ENCODE measurements at regions not wholly inside any gene's neighbourhood (a gene's known extent, or its start where the extent isn't known, plus 50 kb on each side); places are given as distances from the start of the nearest gene placed in this dataset.
A peak's percentile ranks its signal among the peaks of the same experiment; 100 is the strongest.

DNA sequence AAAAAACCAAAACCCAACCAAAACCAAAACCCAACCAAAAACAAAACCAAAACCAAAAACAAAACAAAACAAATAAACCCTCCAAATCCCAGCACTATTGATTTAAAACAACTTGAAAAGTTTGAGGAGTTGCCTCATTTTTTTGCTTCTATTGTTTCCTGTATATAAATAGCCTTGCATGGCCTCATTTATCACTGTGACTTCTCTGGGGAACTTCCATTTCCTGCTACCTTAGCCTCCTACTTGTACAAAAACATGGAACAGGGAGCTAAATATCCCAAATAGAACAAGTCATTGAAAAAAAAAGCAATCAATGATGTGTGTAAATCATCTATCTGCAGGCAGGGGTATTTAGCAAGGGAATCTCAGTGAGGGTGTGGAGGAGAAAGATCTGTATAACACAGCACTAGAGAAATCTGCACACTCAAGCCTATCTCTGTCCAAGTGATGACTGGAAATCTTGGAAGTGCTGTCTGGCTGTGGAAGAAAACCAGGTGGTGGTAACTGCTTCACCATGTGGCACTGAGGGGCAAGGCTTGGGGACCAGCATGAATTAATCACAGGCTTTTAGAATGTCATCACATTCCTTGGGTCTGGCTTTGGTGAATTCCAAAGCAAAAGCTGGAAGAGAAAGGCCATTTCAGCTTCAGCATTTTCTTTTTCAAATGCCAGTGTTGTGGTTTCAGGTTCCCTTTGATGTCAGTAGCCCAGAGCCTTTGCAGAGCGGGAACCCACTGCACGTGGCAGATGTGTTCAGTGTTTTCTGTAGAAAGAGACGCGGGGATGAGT is 349.5 kb upstream of the ZNF32 start:
- Histone ChIP-seq H3K23me2 (ENCODE audit: low read depth, low read length) (no peaks in the 10 kb centered on the region; the same call in 1 of the 2 replicates), H4K91ac (replicated peaks; ENCODE audit: insufficient read length, low read length) (no peak overlapping the region), H3K36me3 (ENCODE audit: control insufficient read depth in 2 of 4, insufficient read depth in 4 of 4, low read length in 3 of 4) (no peaks in the 10 kb centered on the region; a peak in 1 of 8 replicates), H4K20me1 (replicated peaks in 1 of 2; ENCODE audit: control insufficient read depth in 1 of 2, insufficient read depth in 2 of 2, low read length in 2 of 2) (no peaks in the 10 kb centered on the region), H4K8ac (ENCODE audit: extremely low read depth, insufficient read depth, low read length) (no peak overlapping the region), H3K18ac (ENCODE audit: extremely low read depth, low read length) (no peak overlapping the region), H3K23ac (ENCODE audit: insufficient read length) (no peak overlapping the region), H2BK12ac (ENCODE audit: low read depth, low read length) (no peak overlapping the region), H2BK20ac (ENCODE audit: low read length) (no peak overlapping the region), H2BK5ac (ENCODE audit: low read depth, low read length) (no peak overlapping the region), H3K27ac (ENCODE audit: low read depth, low read length) (no peak overlapping the region), H3K4me1 (replicated peaks in 1 of 4; ENCODE audit: control insufficient read depth in 3 of 4, insufficient read depth in 4 of 4, low read length in 3 of 4) (no peaks in the 10 kb centered on the region), H2AFZ (ENCODE audit: low read length) (0 out of 2 replicates have a peak overlapping the region, but pooled peaks have one; percentile 29), H3K9ac (replicated peaks in 1 of 4; ENCODE audit: extremely low read depth in 1 of 4, low read depth in 3 of 4, low read length in 3 of 4) (no peak overlapping the region), H4K5ac (ENCODE audit: insufficient read length, low read depth, low read length) (no peak overlapping the region), H3K56ac (replicated peaks; ENCODE audit: insufficient read length, low read depth, low read length) (no peak overlapping the region), H3K9me3 (ENCODE audit: insufficient read depth in 2 of 2, low read depth in 1 of 2, low read length in 1 of 2) (peaks cover 3 to 13% of the 10 kb centered on the region in 2 experiments; a peak in 3 of 4 replicates), H3K4ac (replicated peaks; ENCODE audit: insufficient read length, low read depth, low read length) (no peak overlapping the region), H3K4me3 (ENCODE audit: extremely low read depth in 1 of 4, insufficient read depth in 2 of 4, low read depth in 3 of 4, low read length in 4 of 4) (no peak overlapping the region), H3K27me3 (replicated peaks in 1 of 4; ENCODE audit: control insufficient read depth in 3 of 4, extremely low read depth in 1 of 4, insufficient read depth in 3 of 4, low read length in 3 of 4) (no peaks in the 10 kb centered on the region; a peak in 1 of 7 replicates), H3K4me2 (ENCODE audit: insufficient read depth in 1 of 2, low read depth in 2 of 2, low read length in 2 of 2) (no peak overlapping the region), H2BK120ac (replicated peaks; ENCODE audit: low read depth, low read length) (no peak overlapping the region), H3K79me2 (ENCODE audit: control insufficient read depth in 1 of 2, insufficient read depth in 2 of 2, low read length in 2 of 2) (no peaks in the 10 kb centered on the region), H3K14ac (ENCODE audit: insufficient read length) (no peak overlapping the region), H2BK15ac (ENCODE audit: low read length) (no peak overlapping the region), H2AK5ac (ENCODE audit: low read depth, low read length) (no peak overlapping the region), H3K79me1 (ENCODE audit: low read depth, low read length) (no peaks in the 10 kb centered on the region)
- no peak for DNase-seq (ENCODE audit: low read depth in 1 of 2, low spot score in 2 of 2)
- POLR2A ChIA-PET (ENCODE audit: partially characterized antibody) = no interaction called here
- CTCF ChIA-PET (ENCODE audit: partially characterized antibody) = interaction anchor here (1.5 kb wide), 1 partner anchor 24 kb away, joined by 4 read pairs; no protein-coding TSS in a partner anchor
- WGBS, 2 experiments (ENCODE audit: extremely low coverage in 1 of 2, insufficient coverage in 1 of 2, insufficient read length in 1 of 2, insufficient replicate concordance in 2 of 2, low coverage in 1 of 2, low lambda C conversion rate in 2 of 2, missing lambda C conversion rate in 1 of 2) = 65% methylated on average over 4 of the region's 4 CpGs; no CpG with 5 or more reads in 1 of the 2 experiments
- no peak for FAIRE-seq
- TF ChIP-seq KDM5A (IDR thresholded peaks at IDR 0.05; ENCODE audit: low read length) (no peak), RNF2 (IDR thresholded peaks at IDR 0.05; ENCODE audit: borderline replicate concordance, low read depth, low read length, missing control alignments, poor library complexity, severe bottlenecking) (no peak), PHF8 (conservative IDR thresholded peaks at IDR 0.05; ENCODE audit: low read depth, low read length) (no peak)
- TF ChIP-seq, protein P1, sequence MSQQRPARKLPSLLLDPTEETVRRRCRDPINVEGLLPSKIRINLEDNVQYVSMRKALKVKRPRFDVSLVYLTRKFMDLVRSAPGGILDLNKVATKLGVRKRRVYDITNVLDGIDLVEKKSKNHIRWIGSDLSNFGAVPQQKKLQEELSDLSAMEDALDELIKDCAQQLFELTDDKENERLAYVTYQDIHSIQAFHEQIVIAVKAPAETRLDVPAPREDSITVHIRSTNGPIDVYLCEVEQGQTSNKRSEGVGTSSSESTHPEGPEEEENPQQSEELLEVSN (IDR thresholded peaks at IDR 0.05) = peak; percentile 53; the same call in 1 of the 2 replicates

Measured in H1 (cell line).